HCT116 (cell line): ENCODE measurements at regions not wholly inside any gene's neighbourhood (a gene's known extent, or its start where the extent isn't known, plus 50 kb on each side); places are given as distances from the start of the nearest gene placed in this dataset.

ENCODE experiments used
- ATAC-seq: fragments of 200-7000 bp; cut with Tn5 transposase; 2 replicates; pipeline ENCODE4 v1.9.1; 2020; ENCODE audit warnings: mild to moderate bottlenecking, moderate library complexity
- BruUV-seq: library from RNA; stranded (reverse); fragments of 400-500 nt; replicated peaks from 2 replicates; lab custom pipeline; 2021; lab: Mats Ljungman, UMichigan
- CTCF ChIA-PET: fragments of 300-600 bp; sonication (Branson Sonifier 250); formaldehyde crosslinking; loops from one replicate; lab custom pipeline; 2021; ENCODE audit warnings: antibody characterized with exemption; lab: Charles Lee
- POLR2A ChIA-PET: fragments of 300-600, 350-600 bp; sonication (Branson Sonifier 250); formaldehyde crosslinking; loops from one replicate; lab custom pipeline; 2021; ENCODE audit warnings: antibody characterized with exemption; lab: Charles Lee
- RAD21 ChIA-PET, 2 experiments: fragments of 300-600 bp; sonication (Branson Sonifier 250); formaldehyde crosslinking; loops; one replicate each; lab custom pipeline; 2023; ENCODE audit warnings: low total read pairs in 2 of 2; ENCODE audit not compliant: uncharacterized antibody in 2 of 2, unreplicated experiment in 2 of 2, low non-redundant PET in 1 of 2; lab: Charles Lee
- DNase-seq: peaks from one replicate; pipeline ENCODE4 v3.0.0-alpha.2; 2010; ENCODE audit warnings: low read depth, low spot score
- H2AFZ ChIP-seq: fragments of 200-600 bp; shearing (Covaris generic), sonication (generic); 2 replicates; pipeline ENCODE4 v1.6.1; 2017; ENCODE audit warnings: low read depth, mixed run types, mixed read lengths, antibody characterized with exemption, low read length; ENCODE audit not compliant: poor library complexity, severe bottlenecking
- H3K27ac ChIP-seq: 2 replicates; pipeline ENCODE4 v1.5.1; 2012; ENCODE audit warnings: low read depth, low read length
- H3K27me3 ChIP-seq: fragments of 200-600 bp; sonication (generic); 2 replicates; pipeline ENCODE4 v1.6.1; 2016; ENCODE audit warnings: mixed run types, low read length, mixed read lengths; ENCODE audit not compliant: insufficient read depth
- H3K36me3 ChIP-seq, 2 experiments: fragments of 200-500 bp in 1 of 2; fragments of 200-600 bp in 1 of 2; sonication (Bioruptor generic) in 1 of 2; sonication (generic) in 1 of 2; 2 replicates each; pipeline versions ENCODE4 v1.5.1 to v1.6.1; 2014 to 2016; ENCODE audit warnings: low read length in 2 of 2, inconsistent platforms in 1 of 2, mixed read lengths in 1 of 2, mixed run types in 1 of 2; ENCODE audit not compliant: insufficient read depth in 2 of 2, control insufficient read depth in 1 of 2
- H3K4me1 ChIP-seq, 2 experiments: fragments of 200-600 bp in 1 of 2; sonication (generic) in 1 of 2; 2 replicates each; pipeline versions ENCODE4 v1.5.1 to v1.6.1; 2012 to 2017; ENCODE audit warnings: low read length in 2 of 2, inconsistent platforms in 1 of 2, mild to moderate bottlenecking in 1 of 2, mixed read lengths in 1 of 2, mixed run types in 1 of 2, moderate library complexity in 1 of 2; ENCODE audit not compliant: insufficient read depth in 2 of 2, control insufficient read depth in 1 of 2
- H3K4me2 ChIP-seq: fragments of 200-600 bp; sonication (generic); 2 replicates; pipeline ENCODE4 v1.6.1; 2017; ENCODE audit warnings: mixed run types, low read length, mixed read lengths
- H3K4me3 ChIP-seq, 2 experiments: fragments of 200-600 bp in 1 of 2; sonication (generic) in 1 of 2; replicated peaks in 1 of 2; 2 replicates each; pipeline ENCODE4 v1.5.1; 2011 to 2016; ENCODE audit warnings: low read length in 2 of 2, control low read depth in 1 of 2, low read depth in 1 of 2, mild to moderate bottlenecking in 1 of 2, mixed read lengths in 1 of 2, mixed run types in 1 of 2
- H3K79me2 ChIP-seq: fragments of 200-600 bp; sonication (generic); 2 replicates; pipeline ENCODE4 v1.6.1; 2017; ENCODE audit warnings: mild to moderate bottlenecking, mixed run types, low read length, moderate library complexity, mixed read lengths; ENCODE audit not compliant: insufficient read depth
- H3K9ac ChIP-seq: fragments of 200-600 bp; sonication (generic); 2 replicates; pipeline ENCODE4 v1.6.1; 2016; ENCODE audit warnings: low read length, mixed read lengths
- H3K9me2 ChIP-seq: fragments of 200-600 bp; sonication (generic), shearing (Covaris generic); 2 replicates; pipeline ENCODE4 v1.6.1; 2017; ENCODE audit warnings: mixed run types, mild to moderate bottlenecking, moderate library complexity; ENCODE audit not compliant: insufficient read depth
- H3K9me3 ChIP-seq, 2 experiments: fragments of 200-500 bp in 1 of 2; fragments of 200-600 bp in 1 of 2; sonication (Bioruptor generic) in 1 of 2; sonication (generic) in 1 of 2; 2 replicates each; pipeline ENCODE4 v1.6.1; 2014 to 2017; ENCODE audit warnings: low read length in 2 of 2, mixed read lengths in 2 of 2, inconsistent platforms in 1 of 2, low read depth in 1 of 2, mild to moderate bottlenecking in 1 of 2, mixed run types in 1 of 2, moderate library complexity in 1 of 2; ENCODE audit not compliant: control insufficient read depth in 1 of 2, insufficient read depth in 1 of 2
- H4K20me1 ChIP-seq: fragments of 200-600 bp; sonication (generic), shearing (Covaris generic); 2 replicates; pipeline ENCODE4 v1.6.1; 2017; ENCODE audit warnings: mixed run types, mild to moderate bottlenecking, moderate library complexity; ENCODE audit not compliant: insufficient read depth
- CBX3 ChIP-seq: IDR thresholded peaks from 2 replicates; pipeline ENCODE4 v1.6.1; 2012; ENCODE audit warnings: low read depth
- CEBPB ChIP-seq: IDR thresholded peaks from 2 replicates; pipeline ENCODE4 v1.6.1; 2012; ENCODE audit warnings: low read depth
- CTCF ChIP-seq, 3 experiments: fragments of 200-600 bp in 1 of 3; sonication (generic) in 1 of 3; IDR thresholded peaks in 2 of 3; conservative IDR thresholded peaks in 1 of 3; 2 replicates each; pipeline ENCODE4 v1.5.1; 2012 to 2017; ENCODE audit warnings: low read depth in 2 of 3, low read length in 2 of 3, antibody characterized with exemption in 1 of 3, borderline replicate concordance in 1 of 3, control low read depth in 1 of 3, mild to moderate bottlenecking in 1 of 3, mixed read lengths in 1 of 3, mixed run types in 1 of 3, moderate library complexity in 1 of 3; ENCODE audit not compliant: insufficient read depth in 1 of 3
- ELF1 ChIP-seq: IDR thresholded peaks from 2 replicates; pipeline ENCODE4 v1.6.1; 2012; ENCODE audit warnings: low read depth, borderline replicate concordance
- EZH2phosphoT487 ChIP-seq: fragments of 200-600 bp; IDR thresholded peaks from 2 replicates; pipeline ENCODE4 v1.6.1; 2018; ENCODE audit warnings: antibody characterized with exemption, borderline replicate concordance
- FOSL1 ChIP-seq: IDR thresholded peaks from 2 replicates; pipeline ENCODE4 v1.6.1; 2012; ENCODE audit warnings: low read depth
- MAX ChIP-seq: IDR thresholded peaks from 2 replicates; pipeline ENCODE4 v1.6.1; 2012
- POLR2A ChIP-seq: IDR thresholded peaks from 2 replicates; pipeline ENCODE4 v1.7.0; 2011; ENCODE audit warnings: borderline replicate concordance; ENCODE audit not compliant: insufficient read depth, insufficient read length; ENCODE audit errors: extremely low read depth
- POLR2AphosphoS5 ChIP-seq: IDR thresholded peaks from 2 replicates; pipeline ENCODE4 v1.6.1; 2011; ENCODE audit warnings: mild to moderate bottlenecking, low read depth, low read length, moderate library complexity
- RAD21 ChIP-seq: IDR thresholded peaks from 2 replicates; pipeline ENCODE4 v1.6.1; 2012; ENCODE audit warnings: low read depth, mild to moderate bottlenecking
- SP1 ChIP-seq: IDR thresholded peaks from 2 replicates; pipeline ENCODE4 v1.6.1; 2012; ENCODE audit warnings: low read depth
- TCF7L2 ChIP-seq: IDR thresholded peaks from 2 replicates; pipeline ENCODE4 v1.7.0; 2011; ENCODE audit warnings: borderline replicate concordance, inconsistent platforms; ENCODE audit not compliant: insufficient read depth, insufficient read length; ENCODE audit errors: extremely low read depth
- ZBTB33 ChIP-seq: IDR thresholded peaks from 2 replicates; pipeline ENCODE4 v1.6.1; 2011; ENCODE audit warnings: mild to moderate bottlenecking, low read length, moderate library complexity; ENCODE audit not compliant: insufficient replicate concordance; ENCODE audit errors: extremely low read depth
- ZNF274 ChIP-seq: fragments of 200-500 bp; sonication (Bioruptor generic); IDR thresholded peaks from 2 replicates; pipeline ENCODE4 v1.6.1; 2014; ENCODE audit warnings: mild to moderate bottlenecking, low read depth, low read length, inconsistent platforms
- intact Hi-C: fragments of 100-400 bp; cut with micrococcal nuclease; formaldehyde crosslinking; loops from 2 replicates; pipeline ENCODE4 v1.10.0; 2022

- H3K4me2 ChIP-seq, result no peak overlapping the region
- RAD21 ChIA-PET, result no interaction called here
- DNase-seq (no peak), ATAC-seq (no peak)
- no peak overlapping the region for H2AFZ ChIP-seq
- CTCF ChIA-PET, result no interaction called here
- no peaks in the 10 kb centered on the region for H3K4me1 ChIP-seq
- no peaks in the 10 kb centered on the region for H3K36me3 ChIP-seq
- POLR2A ChIA-PET, result no interaction called here
- no peaks in the 10 kb centered on the region for H4K20me1 ChIP-seq
- BruUV-seq, result no TSS peak
- H3K4me3 ChIP-seq, result no peak overlapping the region
- intact Hi-C loops, result no loop called here
- no peak overlapping the region for H3K9ac ChIP-seq
- no peaks in the 10 kb centered on the region for H3K9me2 ChIP-seq
- H3K27me3 ChIP-seq, result peaks cover 8% of the 10 kb centered on the region
- no peaks in the 10 kb centered on the region for H3K9me3 ChIP-seq
- no peak for TF ChIP-seq EZH2phosphoT487
- H3K79me2 ChIP-seq, result no peaks in the 10 kb centered on the region
- H3K27ac ChIP-seq, result no peak overlapping the region
Observed at GRCh38 chr16:16821261-16821660, 442.3 kb downstream of the NPIPA7 start.

GRCh38 chr16:16828913-16829398, 450.0 kb downstream of the NPIPA7 start:
- Histone ChIP-seq H2AFZ (no peak overlapping the region), H3K4me3 (no peak overlapping the region), H3K79me2 (no peaks in the 10 kb centered on the region), H3K4me2 (no peak overlapping the region), H3K27ac (no peak overlapping the region), H3K36me3 (no peaks in the 10 kb centered on the region), H3K9me2 (no peaks in the 10 kb centered on the region), H3K9me3 (no peaks in the 10 kb centered on the region), H3K9ac (no peak overlapping the region), H3K4me1 (no peaks in the 10 kb centered on the region), H4K20me1 (no peaks in the 10 kb centered on the region), H3K27me3 (peaks cover 8% of the 10 kb centered on the region; the same call in 1 of the 2 replicates)
- POLR2A ChIA-PET, result no interaction called here
- intact Hi-C loops, result no loop called here
- CTCF ChIA-PET, result no interaction called here
- BruUV-seq, result no TSS peak
- RAD21 ChIA-PET, result no interaction called here
- ATAC-seq, result no peak
- no peak for DNase-seq
- TF ChIP-seq FOSL1 (no peak), ZNF274 (no peak), POLR2AphosphoS5 (no peak), POLR2A (no peak), CTCF (IDR thresholded peaks at IDR 0.05 in 2 of 3, conservative IDR thresholded peaks at IDR 0.05 in 1 of 3; ENCODE audit: borderline replicate concordance in 1 of 3, insufficient read depth in 1 of 3, low read depth in 2 of 3, low read length in 2 of 3) (no peak), MAX (no peak), ELF1 (no peak), SP1 (no peak), CEBPB (no peak), TCF7L2 (no peak), RAD21 (no peak), ZBTB33 (no peak), CBX3 (no peak)
